ENCODE measurements at regions not wholly inside any gene's neighbourhood (a gene's known extent, or its start where the extent isn't known, plus 50 kb on each side); places are given as distances from the start of the nearest gene placed in this dataset.

- TF ChIP-seq CERS6 (CRISPR knock-in tag; IDR thresholded peaks at IDR 0.05) (no peak), NR2F6 (IDR thresholded peaks at IDR 0.05) (no peak), NR2F6 (CRISPR knock-in tag; IDR thresholded peaks at IDR 0.05) (no peak)
Measured at GRCh38 chr17:77719806-77720205, 238.7 kb upstream of the TNRC6C start (continued).

GRCh38 chr17:77720946-77721845 lies 237.3 kb upstream of the TNRC6C start:
- BruUV-seq (replicated peaks): no TSS peak
- Histone ChIP-seq H3K27me3 (ENCODE audit: control insufficient read depth in 1 of 2, insufficient read depth in 2 of 2, low read length in 2 of 2) (peaks cover 10 to 54% of the 10 kb centered on the region in 2 experiments; a peak in 4 of 5 replicates), H3K4me1 (ENCODE audit: insufficient read depth, low read length) (peaks cover 8% of the 10 kb centered on the region), H3K36me3 (replicated peaks in 1 of 2; ENCODE audit: control insufficient read depth in 1 of 2, insufficient read depth in 2 of 2, low read length in 2 of 2) (no peaks in the 10 kb centered on the region), H2AFZ (ENCODE audit: low read length) (no peak overlapping the region), H3K79me2 (ENCODE audit: insufficient read depth, low read length) (no peaks in the 10 kb centered on the region), H3K9ac (ENCODE audit: insufficient read depth, low read depth, low read length) (no peak overlapping the region), H3K4me3 (replicated peaks in 1 of 3; ENCODE audit: insufficient read depth in 1 of 3, low read depth in 2 of 3, low read length in 3 of 3) (no peak overlapping the region), H4K20me1 (ENCODE audit: insufficient read depth, low read length) (no peaks in the 10 kb centered on the region), H3K27ac (ENCODE audit: extremely low read length, insufficient read depth, low read length) (no peak overlapping the region), H3K4me2 (ENCODE audit: low read depth, low read length) (no peak overlapping the region), H3K9me3 (ENCODE audit: low read length) (no peaks in the 10 kb centered on the region)
- in situ Hi-C loops (cut with HindIII; ENCODE audit: extremely low pct_ligation_motif_present, low pct_unique_long_range_greater_than_20kb): no loop called here
- FAIRE-seq: no peak
- CTCF ChIA-PET (ENCODE audit: low intra/inter-chr PET ratio, low total read pairs): no interaction called here
- POLR2A ChIA-PET: no interaction called here
- DNase-seq (ENCODE audit: low spot score): no peak
- intact Hi-C loops (cut with micrococcal nuclease; ENCODE audit: unreplicated experiment): no loop called here
- no peak for ATAC-seq
- 32% methylated on average over 14 of the region's 14 CpGs for WGBS (ENCODE audit: low lambda C conversion rate)
- TF ChIP-seq ZMYM4 (CRISPR knock-in tag; IDR thresholded peaks at IDR 0.05): no peak
- TF ChIP-seq ZNF646 (CRISPR knock-in tag; IDR thresholded peaks at IDR 0.05): no peak
- TF ChIP-seq ZNF556 (CRISPR knock-in tag; IDR thresholded peaks at IDR 0.05; ENCODE audit: borderline replicate concordance): no peak
- no peak for TF ChIP-seq ZNF431 (CRISPR knock-in tag; IDR thresholded peaks at IDR 0.05; ENCODE audit: borderline replicate concordance, low read depth)
- TF ChIP-seq RXRA (CRISPR knock-in tag; IDR thresholded peaks at IDR 0.05): no peak
- no peak for TF ChIP-seq CHCHD3 (CRISPR knock-in tag; IDR thresholded peaks at IDR 0.05)
- TF ChIP-seq PCBP2 (optimal IDR thresholded peaks at IDR 0.05; ENCODE audit: low read depth, low read length, poor library complexity, severe bottlenecking): no peak
- no peak for TF ChIP-seq PRDM15 (CRISPR knock-in tag; IDR thresholded peaks at IDR 0.05)

All from HepG2 (cell line).